IPS-15b (cell line): ENCODE measurements at regions not wholly inside any gene's neighbourhood (a gene's known extent, or its start where the extent isn't known, plus 50 kb on each side); places are given as distances from the start of the nearest gene placed in this dataset.

Experiments used
- H3K27me3 ChIP-seq: one replicate; pipeline ENCODE4 v1.6.1; 2013; ENCODE audit warnings: low read length; ENCODE audit not compliant: control insufficient read depth, insufficient read depth
- H3K36me3 ChIP-seq: one replicate; pipeline ENCODE4 v1.6.1; 2013; ENCODE audit warnings: low read length; ENCODE audit not compliant: control insufficient read depth, insufficient read depth
- H3K4me1 ChIP-seq: one replicate; pipeline ENCODE4 v1.6.1; 2013; ENCODE audit warnings: mild to moderate bottlenecking, low read length; ENCODE audit not compliant: control insufficient read depth, insufficient read depth
- H3K4me3 ChIP-seq: one replicate; pipeline ENCODE4 v1.5.1; 2013; ENCODE audit warnings: low read depth, low read length
- H3K9ac ChIP-seq: one replicate; pipeline ENCODE4 v1.6.1; 2013; ENCODE audit warnings: low read depth, mild to moderate bottlenecking, low read length
- H3K9me3 ChIP-seq: one replicate; pipeline ENCODE4 v1.6.1; 2013; ENCODE audit warnings: mild to moderate bottlenecking, low read length; ENCODE audit not compliant: control insufficient read depth, insufficient read depth

DNA sequence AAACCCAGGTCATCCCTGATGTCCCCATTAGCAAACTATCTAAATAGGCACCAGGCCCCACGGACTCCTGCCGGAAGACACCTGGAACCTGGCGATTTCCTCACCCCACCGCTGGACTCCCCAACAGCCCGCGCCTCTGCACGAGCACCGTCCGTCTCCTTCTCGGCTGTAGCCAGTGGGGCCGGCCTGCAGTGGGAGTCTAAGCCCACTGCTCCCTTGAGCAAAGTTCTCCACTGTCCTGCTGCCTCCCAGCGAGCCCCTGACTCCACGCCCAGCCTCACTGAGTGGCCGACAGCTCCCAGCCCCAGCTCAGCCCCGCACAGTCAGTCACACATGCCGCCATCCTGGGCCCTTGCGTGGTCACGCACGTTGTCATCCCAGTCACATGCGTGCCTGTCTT, 211.3 kb upstream of the PPP2R2D start:
- Histone ChIP-seq H3K9me3 (no peaks in the 10 kb centered on the region), H3K4me1 (no peaks in the 10 kb centered on the region), H3K4me3 (no peak overlapping the region), H3K9ac (no peak overlapping the region), H3K27me3 (no peaks in the 10 kb centered on the region), H3K36me3 (no peaks in the 10 kb centered on the region)

DNA sequence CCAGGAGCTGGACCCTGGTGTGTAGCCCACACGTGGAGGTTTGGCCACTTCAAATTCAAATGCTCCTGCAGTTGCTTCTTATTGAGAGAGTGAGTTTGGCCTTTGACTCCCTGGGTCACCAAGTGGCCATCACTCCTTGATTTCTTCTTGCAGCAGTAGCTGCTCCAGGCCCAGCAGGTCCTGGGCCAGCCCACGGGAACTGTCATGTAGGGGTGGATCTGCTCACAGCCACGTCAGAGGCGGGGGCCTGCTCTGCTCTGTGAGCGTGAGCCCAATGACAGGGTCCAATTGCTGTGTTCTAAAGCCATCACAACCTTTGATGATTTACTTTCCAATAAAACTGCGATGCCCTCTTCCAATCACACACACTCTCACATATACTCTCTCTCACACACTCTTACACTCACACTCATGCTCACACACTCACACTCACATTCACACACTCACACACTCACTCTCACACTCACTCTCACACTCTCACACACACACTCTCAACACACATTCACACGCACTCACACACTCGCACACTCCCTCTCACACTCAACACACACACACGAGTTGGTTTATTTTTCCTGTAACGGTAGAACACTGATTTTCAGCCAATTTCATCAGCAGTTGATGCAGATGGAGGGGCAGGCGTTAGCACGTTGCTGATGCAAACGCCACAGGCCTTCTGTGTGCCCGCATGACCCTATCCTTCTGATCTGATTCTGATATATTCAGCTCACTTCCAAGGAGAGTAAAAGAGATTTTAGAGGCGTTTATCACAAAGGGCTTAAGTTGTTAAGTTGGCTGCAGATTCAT, 210.7 kb upstream of the PPP2R2D start:
- no peak overlapping the region for H3K9ac ChIP-seq
- H3K4me1 ChIP-seq, result no peaks in the 10 kb centered on the region
- no peaks in the 10 kb centered on the region for H3K27me3 ChIP-seq
- no peaks in the 10 kb centered on the region for H3K36me3 ChIP-seq
- no peak overlapping the region for H3K4me3 ChIP-seq
- no peaks in the 10 kb centered on the region for H3K9me3 ChIP-seq

DNA sequence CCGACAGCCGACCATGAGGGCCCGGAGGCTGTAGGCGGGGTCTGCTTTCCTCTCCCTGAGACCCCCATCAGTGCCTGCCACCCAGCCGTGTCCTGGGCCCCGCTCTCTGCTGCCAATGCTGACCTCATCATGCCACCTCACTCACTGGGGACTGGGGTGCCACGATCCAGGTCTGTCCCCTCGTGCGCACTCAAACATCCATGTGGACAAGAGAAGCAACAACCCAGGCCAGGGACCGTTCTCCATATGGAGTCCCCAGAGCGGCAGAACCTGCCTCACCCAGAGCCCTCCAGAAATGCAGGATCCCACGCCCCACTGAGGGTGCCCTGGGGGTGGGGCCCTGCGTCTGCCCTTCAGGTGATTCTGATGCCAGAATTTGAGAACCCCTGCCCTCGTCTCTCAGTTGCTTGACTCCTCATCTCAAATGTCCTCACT, 210.0 kb upstream of the PPP2R2D start:
- H3K27me3 ChIP-seq, result no peaks in the 10 kb centered on the region
- H3K9ac ChIP-seq, result no peak overlapping the region
- no peak overlapping the region for H3K4me3 ChIP-seq

DNA sequence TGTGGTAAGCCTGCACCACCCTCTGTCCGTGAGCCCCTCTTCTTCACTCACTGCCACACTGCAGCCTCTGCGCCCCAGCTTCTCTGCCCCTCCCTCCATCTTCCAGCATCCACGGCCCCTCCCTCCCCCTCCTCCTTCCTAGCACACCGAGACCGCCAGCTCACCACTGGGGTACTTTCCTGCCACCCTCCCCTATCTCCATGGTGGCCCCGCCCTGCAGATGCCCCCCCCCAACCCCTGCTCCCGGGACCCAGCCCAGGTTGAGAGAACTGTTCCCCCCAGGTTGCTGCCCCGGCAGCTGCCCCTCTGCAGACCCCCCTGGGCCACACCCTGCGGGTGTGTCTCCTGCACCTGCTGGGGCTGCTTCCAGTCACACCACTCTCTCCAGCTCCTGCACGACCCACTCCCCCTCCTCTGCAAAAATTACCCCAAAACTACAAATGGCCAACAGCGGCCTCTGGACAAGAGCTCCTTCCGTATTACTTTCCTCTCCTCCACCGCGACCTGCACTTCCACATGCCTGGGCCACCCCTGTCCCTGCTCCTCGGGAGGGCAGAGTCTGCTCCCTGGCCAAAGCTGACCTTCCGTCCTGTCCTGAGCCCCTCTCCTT, 209.2 kb upstream of the PPP2R2D start:
- H3K9me3 ChIP-seq, result no peaks in the 10 kb centered on the region
- H3K9ac ChIP-seq, result no peak overlapping the region
- H3K4me1 ChIP-seq, result no peaks in the 10 kb centered on the region
- no peaks in the 10 kb centered on the region for H3K36me3 ChIP-seq
- H3K4me3 ChIP-seq, result no peak overlapping the region
- no peaks in the 10 kb centered on the region for H3K27me3 ChIP-seq

More for the DNA sequence above, 210.0 kb upstream of the PPP2R2D start:
- no peaks in the 10 kb centered on the region for H3K36me3 ChIP-seq
- H3K9me3 ChIP-seq, result no peaks in the 10 kb centered on the region
- H3K4me1 ChIP-seq, result no peaks in the 10 kb centered on the region

DNA sequence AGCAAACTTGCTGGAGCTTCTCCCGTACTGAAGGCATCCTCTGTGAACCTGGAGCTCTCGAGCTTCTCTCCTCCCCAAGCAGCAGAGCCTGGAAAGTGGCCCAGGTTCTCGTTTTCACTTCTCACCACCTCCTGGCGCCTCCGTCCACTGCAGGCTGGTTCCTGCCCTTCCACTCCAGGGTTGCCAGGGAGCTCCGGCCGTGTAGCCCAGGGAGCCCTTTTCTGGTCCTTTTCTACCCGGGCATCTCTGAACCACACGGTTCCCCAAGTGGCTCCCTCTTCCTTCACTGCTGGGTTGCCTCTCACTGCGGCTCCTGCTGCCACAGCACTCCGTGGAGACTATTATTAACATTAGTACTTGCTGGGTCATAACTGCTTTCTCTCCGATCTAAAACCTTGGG, 208.6 kb upstream of the PPP2R2D start:
- H3K4me1 ChIP-seq, result no peaks in the 10 kb centered on the region

DNA sequence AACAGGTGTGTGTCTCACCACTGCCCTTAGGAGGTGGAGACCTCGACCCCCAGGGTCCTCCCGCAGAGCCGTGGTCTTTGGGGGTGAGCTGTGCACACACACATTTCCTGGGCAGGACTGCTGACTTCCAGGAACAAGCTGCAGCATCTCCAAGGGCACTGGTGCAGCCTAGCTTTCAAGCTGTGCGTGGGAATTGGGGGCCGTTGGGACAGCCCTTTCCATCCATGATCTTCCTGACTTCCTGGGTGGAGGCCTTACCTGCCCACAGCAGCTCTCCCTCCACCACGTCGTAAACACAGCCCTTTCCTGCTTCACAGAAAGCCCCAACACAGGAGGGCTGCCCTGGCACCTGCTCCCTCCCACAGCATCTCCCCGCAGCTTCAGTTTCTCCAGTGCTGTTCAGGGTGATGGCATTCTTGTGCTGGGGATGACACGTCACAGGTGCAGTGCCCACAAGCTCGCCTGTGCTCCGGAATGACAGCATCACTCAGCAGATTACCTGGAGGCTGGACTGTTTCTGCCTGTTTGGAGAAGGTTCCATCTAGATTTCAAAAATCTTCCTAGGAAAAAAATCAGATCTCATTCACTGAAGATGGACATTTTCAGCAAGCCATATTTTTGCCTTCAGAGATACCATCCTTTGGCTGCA, 208.0 kb upstream of the PPP2R2D start:
- no peaks in the 10 kb centered on the region for H3K36me3 ChIP-seq
- H3K4me1 ChIP-seq, result no peaks in the 10 kb centered on the region
- no peaks in the 10 kb centered on the region for H3K27me3 ChIP-seq
- H3K9me3 ChIP-seq, result no peaks in the 10 kb centered on the region
- no peak overlapping the region for H3K9ac ChIP-seq
- no peak overlapping the region for H3K4me3 ChIP-seq

More for the DNA sequence above, 208.6 kb upstream of the PPP2R2D start:
- no peaks in the 10 kb centered on the region for H3K9me3 ChIP-seq
- no peaks in the 10 kb centered on the region for H3K36me3 ChIP-seq
- no peaks in the 10 kb centered on the region for H3K27me3 ChIP-seq
- no peak overlapping the region for H3K4me3 ChIP-seq
- no peak overlapping the region for H3K9ac ChIP-seq

DNA sequence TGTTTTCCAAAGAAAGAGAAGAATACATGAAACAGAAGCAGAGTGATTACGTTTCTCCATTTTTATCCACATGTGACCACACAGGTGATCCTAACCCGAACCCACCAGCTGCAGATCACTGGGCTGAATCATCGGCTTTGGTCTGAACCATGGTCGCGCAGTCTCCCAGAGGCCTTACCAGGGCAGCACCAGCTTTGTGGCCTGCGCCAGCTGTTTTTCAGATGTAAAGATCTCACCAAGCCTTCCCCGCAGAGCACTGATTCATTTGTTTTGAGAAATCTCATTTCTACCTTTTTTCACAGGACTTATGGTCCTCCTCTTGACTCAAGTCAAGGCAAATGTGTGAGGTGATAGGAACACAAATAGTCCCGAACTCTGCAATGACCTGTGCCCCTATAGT, 207.0 kb upstream of the PPP2R2D start:
- no peaks in the 10 kb centered on the region for H3K4me1 ChIP-seq
- no peaks in the 10 kb centered on the region for H3K27me3 ChIP-seq
- no peaks in the 10 kb centered on the region for H3K9me3 ChIP-seq
- no peak overlapping the region for H3K4me3 ChIP-seq
- H3K9ac ChIP-seq, result no peak overlapping the region
- H3K36me3 ChIP-seq, result no peaks in the 10 kb centered on the region

DNA sequence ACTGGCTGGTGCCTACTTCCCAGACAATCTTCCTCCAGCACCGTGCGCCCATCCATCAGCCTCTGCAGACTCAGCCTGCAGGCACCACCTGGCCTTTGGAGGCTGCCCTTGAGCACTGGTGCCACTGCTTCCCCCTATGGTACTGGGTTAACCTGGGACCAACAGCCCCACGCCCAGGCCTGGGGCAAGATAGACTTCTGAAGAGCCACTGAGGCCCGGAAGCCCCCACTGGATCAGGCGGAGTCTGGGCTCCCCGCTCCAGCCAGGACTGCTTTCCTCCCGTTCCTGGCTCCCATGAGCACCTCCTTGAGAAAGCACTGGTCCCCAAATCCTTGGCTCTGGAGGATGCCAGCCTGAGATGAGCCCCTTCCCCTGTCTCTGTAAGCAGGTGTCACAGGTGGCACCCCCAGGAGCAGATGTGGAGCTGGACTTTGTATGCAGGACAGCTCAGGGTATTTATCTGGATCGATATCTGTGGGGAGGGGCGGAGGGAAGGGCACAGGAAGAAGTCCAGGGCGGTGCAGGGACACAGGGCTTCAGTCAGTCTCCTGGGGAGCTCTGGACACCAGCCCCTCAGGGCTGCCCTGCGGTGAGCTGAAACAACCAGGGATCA, 206.5 kb upstream of the PPP2R2D start:
- H3K9ac ChIP-seq, result no peak overlapping the region
- H3K36me3 ChIP-seq, result no peaks in the 10 kb centered on the region
- no peaks in the 10 kb centered on the region for H3K4me1 ChIP-seq
- H3K9me3 ChIP-seq, result no peaks in the 10 kb centered on the region
- no peaks in the 10 kb centered on the region for H3K27me3 ChIP-seq
- no peak overlapping the region for H3K4me3 ChIP-seq

DNA sequence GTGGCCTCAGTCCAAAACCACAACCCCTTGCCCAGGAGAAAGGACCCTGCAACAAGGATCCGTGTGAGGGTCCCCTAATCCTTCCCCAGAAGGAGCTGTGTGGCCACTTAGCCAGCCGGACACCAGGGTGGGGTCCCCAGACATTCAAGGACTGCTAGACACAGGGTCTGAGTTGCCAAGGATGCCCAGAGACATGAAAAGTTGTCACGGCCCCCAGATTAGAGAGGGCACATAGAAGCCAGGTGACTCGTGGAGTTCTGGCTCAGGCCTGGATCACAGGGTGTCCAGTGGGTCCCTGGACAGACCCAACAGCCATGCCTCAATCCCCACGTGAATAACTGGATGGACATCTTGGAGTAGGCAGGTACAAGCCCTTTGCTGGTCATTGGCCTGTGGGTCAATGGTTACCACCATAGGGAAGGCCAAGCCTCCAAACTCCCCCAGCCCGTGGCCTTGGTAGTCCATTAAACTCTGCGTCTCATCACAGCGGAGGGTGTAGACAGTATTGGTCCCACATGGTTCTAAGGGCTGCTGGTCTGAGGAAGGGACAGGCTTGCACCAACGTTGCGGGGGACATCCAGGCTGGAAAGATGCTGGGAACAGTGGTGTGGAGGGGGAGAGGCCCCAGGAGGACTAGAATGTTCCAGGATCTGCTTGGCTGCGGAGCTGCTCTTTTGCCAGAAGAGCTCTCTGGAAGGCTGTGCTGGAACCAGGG, 205.9 kb upstream of the PPP2R2D start:
- Histone ChIP-seq H3K27me3 (no peaks in the 10 kb centered on the region), H3K4me3 (no peak overlapping the region), H3K9me3 (no peaks in the 10 kb centered on the region), H3K36me3 (no peaks in the 10 kb centered on the region), H3K4me1 (no peaks in the 10 kb centered on the region), H3K9ac (no peak overlapping the region)

DNA sequence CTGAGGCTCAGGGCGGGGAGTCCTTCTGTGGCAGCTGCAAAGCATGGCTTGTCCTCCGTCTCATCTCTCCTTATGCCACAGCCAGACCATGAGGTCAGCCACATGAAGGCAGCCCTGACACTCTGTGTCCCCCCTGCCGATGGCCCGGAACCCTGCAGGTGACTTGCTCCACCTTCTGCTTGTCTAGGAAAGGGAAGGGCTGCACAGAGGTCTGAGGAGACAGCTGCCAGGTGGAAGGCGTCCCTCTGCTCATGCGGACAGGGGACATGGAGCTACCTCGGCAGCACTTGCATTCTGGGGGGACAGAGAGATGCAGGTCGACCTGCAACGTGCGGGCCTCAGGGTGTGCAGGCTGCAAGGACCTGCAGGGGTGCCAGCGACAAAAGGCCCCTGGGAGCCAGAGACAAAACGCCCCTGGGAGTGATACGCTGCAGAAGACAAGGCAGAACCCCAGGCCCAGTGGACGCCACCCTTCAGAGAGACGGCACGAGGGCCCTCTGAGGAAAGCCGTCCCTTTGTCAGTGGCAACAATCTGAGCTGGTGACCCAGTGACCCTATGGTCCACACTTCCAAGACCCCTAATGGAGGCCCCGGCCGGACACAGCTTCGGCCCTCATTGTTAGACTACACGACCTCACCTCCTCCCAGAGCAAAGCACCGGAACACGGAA, 205.2 kb upstream of the PPP2R2D start:
- H3K27me3 ChIP-seq, result no peaks in the 10 kb centered on the region
- H3K36me3 ChIP-seq, result no peaks in the 10 kb centered on the region
- H3K4me3 ChIP-seq, result no peak overlapping the region
- no peak overlapping the region for H3K9ac ChIP-seq
- no peaks in the 10 kb centered on the region for H3K4me1 ChIP-seq
- H3K9me3 ChIP-seq, result no peaks in the 10 kb centered on the region
